ENCODE measurements at regions not wholly inside any gene's neighbourhood (a gene's known extent, or its start where the extent isn't known, plus 50 kb on each side); places are given as distances from the start of the nearest gene placed in this dataset.

DNA sequence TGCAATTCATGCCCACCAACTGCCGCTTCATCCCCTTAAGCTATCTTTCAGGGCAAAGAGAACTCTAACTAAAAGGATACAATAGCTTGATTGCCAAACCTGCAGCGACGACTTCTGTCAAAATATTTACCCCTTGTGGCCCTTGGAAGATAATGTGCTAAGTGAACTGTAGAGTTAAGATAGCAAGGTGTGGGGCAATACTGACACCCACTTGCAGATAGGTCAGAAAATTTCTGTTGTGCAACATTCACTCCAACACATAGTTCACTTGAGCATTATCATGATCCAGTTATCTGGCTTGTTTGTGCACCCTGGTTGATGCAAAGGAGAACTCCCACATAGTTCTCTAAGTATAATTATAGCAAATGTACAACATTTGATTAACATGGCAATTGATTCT lies 55.6 kb downstream of the RHOXF2B start:
- H2BK12ac ChIP-seq (ENCODE audit: low read length) = no peak overlapping the region

DNA sequence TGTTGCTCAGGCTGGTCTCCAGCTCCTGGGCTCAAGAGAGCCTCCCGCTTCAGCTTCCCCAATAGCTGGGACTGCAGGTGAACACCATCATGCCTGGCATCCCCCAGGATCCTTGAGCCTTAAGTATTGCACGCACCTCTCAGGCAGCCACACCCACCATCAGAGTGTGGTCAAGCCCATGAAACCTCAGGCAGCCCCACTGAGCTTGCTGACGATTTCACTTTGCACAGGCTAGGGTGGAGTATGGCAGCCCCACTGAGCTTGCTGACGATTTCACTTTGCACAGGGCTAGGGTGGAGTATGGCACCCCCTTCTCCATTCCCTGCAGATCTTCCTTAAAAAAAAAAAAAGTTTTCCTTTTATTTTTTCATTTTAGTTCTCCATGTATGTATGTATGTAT lies 57.2 kb downstream of the RHOXF2B start:
- DNase-seq = no peak
- no peaks in the 10 kb centered on the region for H3K27me3 ChIP-seq (ENCODE audit: insufficient read depth, low read length)
- H2BK120ac ChIP-seq (ENCODE audit: insufficient read depth, low read length, poor library complexity) = no peak overlapping the region
- no peak overlapping the region for H3K9ac ChIP-seq (ENCODE audit: low read length)
- no peaks in the 10 kb centered on the region for H3K79me2 ChIP-seq (ENCODE audit: control insufficient read depth, insufficient read depth, low read length, poor library complexity)
- H2BK12ac ChIP-seq (ENCODE audit: low read length) = no peak overlapping the region
- H3K9me3 ChIP-seq (ENCODE audit: insufficient read depth, low read depth, low read length) = no peaks in the 10 kb centered on the region
- H4K12ac ChIP-seq (ENCODE audit: low read depth, low read length) = no peak overlapping the region
- H3K36me3 ChIP-seq (ENCODE audit: control insufficient read depth in 1 of 2, insufficient read depth in 2 of 2, low read length in 2 of 2) = no peaks in the 10 kb centered on the region
- peaks cover under 1% of the 10 kb centered on the region for H3K79me1 ChIP-seq (ENCODE audit: low read length)
- no peak overlapping the region for H3K27ac ChIP-seq (ENCODE audit: low read depth, low read length)
- no peak overlapping the region for H3K18ac ChIP-seq (ENCODE audit: low read length)
- H3K4me2 ChIP-seq (ENCODE audit: low read length) = no peak overlapping the region
- no peak overlapping the region for H3K4ac ChIP-seq (ENCODE audit: low read depth, low read length)
- no CpG with 5 or more reads among the region's 4 CpGs for WGBS (ENCODE audit: extremely low coverage, insufficient coverage, insufficient read length)
- no peak overlapping the region for H2BK5ac ChIP-seq (ENCODE audit: low read depth, low read length, poor library complexity)
- H4K8ac ChIP-seq (ENCODE audit: low read depth, low read length) = no peak overlapping the region
- H3K14ac ChIP-seq (ENCODE audit: low read length) = no peak overlapping the region
- peaks cover 2 to 5% of the 10 kb centered on the region in 2 experiments for H3K4me1 ChIP-seq (ENCODE audit: control insufficient read depth in 1 of 2, insufficient read depth in 2 of 2, low read length in 2 of 2)
- no peak overlapping the region for H3K4me3 ChIP-seq (ENCODE audit: low read depth, low read length)
- no peak overlapping the region for H3K23ac ChIP-seq (ENCODE audit: low read length)
- H2AK5ac ChIP-seq (ENCODE audit: low read length) = no peak overlapping the region
- H2AFZ ChIP-seq (ENCODE audit: insufficient read depth, low read length, poor library complexity) = no peak overlapping the region
- no peak overlapping the region for H4K91ac ChIP-seq (ENCODE audit: low read depth, low read length)

More for the DNA sequence above, 55.6 kb downstream of the RHOXF2B start:
- Histone ChIP-seq H3K4me1 (ENCODE audit: control insufficient read depth in 1 of 2, insufficient read depth in 2 of 2, low read length in 2 of 2) (peaks cover 0 to 2% of the 10 kb centered on the region in 2 experiments), H2AK5ac (ENCODE audit: low read length) (no peak overlapping the region), H2BK5ac (ENCODE audit: low read depth, low read length, poor library complexity) (no peak overlapping the region), H3K36me3 (ENCODE audit: control insufficient read depth in 1 of 2, insufficient read depth in 2 of 2, low read length in 2 of 2) (no peaks in the 10 kb centered on the region), H4K91ac (ENCODE audit: low read depth, low read length) (no peak overlapping the region), H3K27ac (ENCODE audit: low read depth, low read length) (no peak overlapping the region), H3K4me2 (ENCODE audit: low read length) (no peak overlapping the region), H3K18ac (ENCODE audit: low read length) (no peak overlapping the region), H2BK120ac (ENCODE audit: insufficient read depth, low read length, poor library complexity) (no peak overlapping the region), H3K23ac (ENCODE audit: low read length) (no peak overlapping the region), H4K8ac (ENCODE audit: low read depth, low read length) (no peak overlapping the region), H3K4me3 (ENCODE audit: low read depth, low read length) (no peak overlapping the region), H3K79me1 (ENCODE audit: low read length) (no peaks in the 10 kb centered on the region), H3K27me3 (ENCODE audit: insufficient read depth, low read length) (no peaks in the 10 kb centered on the region), H4K12ac (ENCODE audit: low read depth, low read length) (no peak overlapping the region), H3K9ac (ENCODE audit: low read length) (no peak overlapping the region), H3K4ac (ENCODE audit: low read depth, low read length) (no peak overlapping the region), H3K79me2 (ENCODE audit: control insufficient read depth, insufficient read depth, low read length, poor library complexity) (no peaks in the 10 kb centered on the region), H2AFZ (ENCODE audit: insufficient read depth, low read length, poor library complexity) (no peak overlapping the region), H3K9me3 (ENCODE audit: insufficient read depth, low read depth, low read length) (no peaks in the 10 kb centered on the region), H3K14ac (ENCODE audit: low read length) (no peak overlapping the region)
- WGBS (ENCODE audit: extremely low coverage, insufficient coverage, insufficient read length) = no CpG with 5 or more reads among the region's 3 CpGs
- DNase-seq = no peak

DNA sequence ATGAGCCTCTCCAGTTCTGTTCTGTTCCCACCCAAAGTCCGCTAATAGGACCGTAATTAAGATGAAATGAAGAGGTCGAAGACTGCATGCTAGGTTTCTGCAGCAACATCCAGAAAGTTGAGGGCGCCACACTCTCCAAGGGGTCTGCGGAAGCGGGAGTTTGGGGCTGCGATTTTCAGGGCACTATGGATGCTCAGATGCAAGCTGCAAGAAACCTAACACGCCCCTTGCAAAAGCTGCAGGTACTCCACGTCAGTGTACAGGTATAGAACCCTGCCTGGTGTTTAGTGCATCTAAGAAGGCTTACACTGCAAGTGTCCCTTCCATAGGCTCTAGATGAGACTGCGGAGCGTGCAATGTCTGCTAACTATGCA lies 61.4 kb downstream of the RHOXF2B start:
- no CpG with 5 or more reads among the region's 11 CpGs for WGBS (ENCODE audit: extremely low coverage, insufficient coverage, insufficient read length)
- no peaks in the 10 kb centered on the region for H3K27me3 ChIP-seq (ENCODE audit: insufficient read depth, low read length)
- H3K4me1 ChIP-seq (ENCODE audit: control insufficient read depth in 1 of 2, insufficient read depth in 2 of 2, low read length in 2 of 2) = peaks cover 2 to 5% of the 10 kb centered on the region in 2 experiments
- no peak overlapping the region for H3K18ac ChIP-seq (ENCODE audit: low read length)
- H3K79me2 ChIP-seq (ENCODE audit: control insufficient read depth, insufficient read depth, low read length, poor library complexity) = peaks cover 2% of the 10 kb centered on the region
- H3K36me3 ChIP-seq (ENCODE audit: control insufficient read depth in 1 of 2, insufficient read depth in 2 of 2, low read length in 2 of 2) = peaks cover 0 to 2% of the 10 kb centered on the region in 2 experiments
- no peak overlapping the region for H3K9ac ChIP-seq (ENCODE audit: low read length)
- no peak overlapping the region for H3K14ac ChIP-seq (ENCODE audit: low read length)
- no peak overlapping the region for H4K12ac ChIP-seq (ENCODE audit: low read depth, low read length)
- no peak overlapping the region for H2BK120ac ChIP-seq (ENCODE audit: insufficient read depth, low read length, poor library complexity)
- H2AK5ac ChIP-seq (ENCODE audit: low read length) = no peak overlapping the region
- H2BK12ac ChIP-seq (ENCODE audit: low read length) = no peak overlapping the region
- no peak overlapping the region for H2BK5ac ChIP-seq (ENCODE audit: low read depth, low read length, poor library complexity)
- H3K4me2 ChIP-seq (ENCODE audit: low read length) = peak overlapping the region; percentile 80
- H4K91ac ChIP-seq (ENCODE audit: low read depth, low read length) = no peak overlapping the region
- H3K23ac ChIP-seq (ENCODE audit: low read length) = no peak overlapping the region
- no peak overlapping the region for H4K8ac ChIP-seq (ENCODE audit: low read depth, low read length)
- H3K9me3 ChIP-seq (ENCODE audit: insufficient read depth, low read depth, low read length) = no peaks in the 10 kb centered on the region
- DNase-seq = no peak
- H3K4me3 ChIP-seq (ENCODE audit: low read depth, low read length) = peak overlapping the region; percentile 78
- no peak overlapping the region for H3K4ac ChIP-seq (ENCODE audit: low read depth, low read length)
- peaks cover 4% of the 10 kb centered on the region for H3K79me1 ChIP-seq (ENCODE audit: low read length)
- H2AFZ ChIP-seq (ENCODE audit: insufficient read depth, low read length, poor library complexity) = no peak overlapping the region
- H3K27ac ChIP-seq (ENCODE audit: low read depth, low read length) = no peak overlapping the region

DNA sequence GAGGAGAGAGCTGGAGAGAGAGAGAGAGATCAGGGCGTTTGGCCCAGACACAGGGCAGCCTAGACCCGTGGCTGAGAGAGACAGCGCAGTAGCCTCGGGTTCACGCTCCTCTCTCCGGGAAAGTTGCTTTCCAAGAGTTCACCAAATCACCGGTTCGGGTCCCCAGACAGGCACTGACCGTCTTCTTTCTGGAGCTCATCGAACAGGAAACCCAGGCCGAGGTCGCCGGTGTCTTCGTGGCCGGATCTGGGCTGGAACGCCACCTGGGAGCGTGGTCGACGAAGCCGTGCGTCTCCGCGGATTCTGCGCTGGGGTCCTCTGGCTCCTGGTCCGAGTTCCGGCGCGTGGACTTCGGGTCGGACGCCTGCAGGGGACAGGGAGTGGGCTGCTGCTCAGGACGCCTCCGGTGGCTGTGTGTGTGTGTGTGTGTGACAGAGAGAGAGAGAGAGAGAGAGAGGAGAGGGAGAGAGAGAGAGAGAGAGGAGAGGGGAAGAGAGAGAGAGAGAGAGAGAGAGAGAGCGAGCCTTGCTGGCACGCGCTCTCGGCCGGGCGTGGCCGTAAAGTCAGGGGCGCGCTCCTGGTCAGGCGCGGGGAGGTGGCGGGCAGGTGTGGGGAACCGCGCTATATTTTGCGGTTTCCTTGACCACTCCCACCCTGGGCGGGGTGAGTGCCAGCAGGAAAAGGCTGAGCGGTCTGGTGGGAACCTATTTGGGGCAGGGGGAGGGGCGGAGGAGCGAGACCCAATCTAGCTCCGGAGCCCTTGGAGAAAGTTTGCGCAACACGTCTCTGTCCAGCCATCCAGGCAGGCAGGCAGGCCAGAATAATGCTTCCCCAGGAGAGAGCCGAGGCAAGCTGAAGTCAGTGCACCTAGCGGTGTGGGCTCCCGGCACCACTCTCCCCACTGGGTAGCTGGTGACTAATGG lies 62.1 kb downstream of the RHOXF2B start:
- Histone ChIP-seq H2AK5ac (ENCODE audit: low read length) (no peak overlapping the region), H3K4me3 (ENCODE audit: low read depth, low read length) (peak overlapping the region; percentile 78), H2AFZ (ENCODE audit: insufficient read depth, low read length, poor library complexity) (peak overlapping the region; percentile 35), H3K14ac (ENCODE audit: low read length) (no peak overlapping the region), H4K8ac (ENCODE audit: low read depth, low read length) (peak overlapping the region; percentile 17), H3K9me3 (ENCODE audit: insufficient read depth, low read depth, low read length) (no peaks in the 10 kb centered on the region), H3K27ac (ENCODE audit: low read depth, low read length) (peak overlapping the region; percentile 37), H4K91ac (ENCODE audit: low read depth, low read length) (no peak overlapping the region), H3K9ac (ENCODE audit: low read length) (no peak overlapping the region), H3K4me1 (ENCODE audit: control insufficient read depth in 1 of 2, insufficient read depth in 2 of 2, low read length in 2 of 2) (peaks cover 2 to 5% of the 10 kb centered on the region in 2 experiments), H2BK12ac (ENCODE audit: low read length) (no peak overlapping the region), H2BK120ac (ENCODE audit: insufficient read depth, low read length, poor library complexity) (no peak overlapping the region), H3K27me3 (ENCODE audit: insufficient read depth, low read length) (no peaks in the 10 kb centered on the region), H3K4ac (ENCODE audit: low read depth, low read length) (peak overlapping the region; percentile 44), H3K4me2 (ENCODE audit: low read length) (peak overlapping the region; percentile 80), H3K79me2 (ENCODE audit: control insufficient read depth, insufficient read depth, low read length, poor library complexity) (peaks cover 2% of the 10 kb centered on the region), H3K23ac (ENCODE audit: low read length) (no peak overlapping the region), H2BK5ac (ENCODE audit: low read depth, low read length, poor library complexity) (no peak overlapping the region), H4K12ac (ENCODE audit: low read depth, low read length) (no peak overlapping the region), H3K79me1 (ENCODE audit: low read length) (peaks cover 4% of the 10 kb centered on the region), H3K18ac (ENCODE audit: low read length) (peak overlapping the region; percentile 17), H3K36me3 (ENCODE audit: control insufficient read depth in 1 of 2, insufficient read depth in 2 of 2, low read length in 2 of 2) (peaks cover 0 to 2% of the 10 kb centered on the region in 2 experiments)
- DNase-seq = peak; percentile 13 to 51
- WGBS (ENCODE audit: extremely low coverage, insufficient coverage, insufficient read length) = no CpG with 5 or more reads among the region's 58 CpGs
